Prostate gland (tissue), 2 donors: ENCODE measurements at regions not wholly inside any gene's neighbourhood (a gene's known extent, or its start where the extent isn't known, plus 50 kb on each side); places are given as distances from the start of the nearest gene placed in this dataset.

ENCODE experiments used
- CTCF ChIP-seq, 4 experiments: fragments of 200-600 bp in 2 of 4; fragments of 450-650 bp in 2 of 4; sonication (generic) in 2 of 4; IDR thresholded peaks; 1 replicate in 3 of 4; 2 replicates in 1 of 4; pipeline ENCODE4 v1.5.1; 2016 to 2019; ENCODE audit warnings: antibody characterized with exemption in 4 of 4, mild to moderate bottlenecking in 2 of 4, moderate library complexity in 2 of 4
- POLR2A ChIP-seq: fragments of 450-650 bp; IDR thresholded peaks from one replicate; pipeline ENCODE4 v1.6.1; 2016; ENCODE audit warnings: antibody characterized with exemption, mild to moderate bottlenecking
- POLR2AphosphoS5 ChIP-seq: sonication (generic); formaldehyde crosslinking; IDR thresholded peaks from one replicate; pipeline ENCODE4 v1.6.1; 2017; ENCODE audit warnings: antibody characterized with exemption

DNA sequence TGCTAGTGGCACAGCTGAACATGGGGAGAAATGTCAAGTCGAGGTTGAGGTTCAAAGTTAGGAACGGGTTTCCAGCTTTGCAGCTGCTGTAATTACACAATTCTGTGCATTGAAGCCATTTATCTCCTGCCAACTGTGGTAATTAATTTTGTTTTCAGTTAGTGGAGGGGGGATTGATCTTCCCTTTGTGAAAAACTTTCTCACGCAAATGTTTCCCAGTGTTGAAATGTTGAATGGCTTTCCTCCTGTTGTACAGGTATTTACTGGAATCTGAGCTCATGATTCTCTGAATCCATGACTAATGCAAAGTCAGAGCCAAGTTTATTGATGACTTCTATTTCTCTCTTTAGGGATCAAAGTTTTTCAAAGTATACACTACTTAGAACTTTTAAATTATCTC lies 198.4 kb upstream of the SLC35B3 start:
- TF ChIP-seq POLR2A (no peak), CTCF (IDR thresholded peaks at IDR 0.05) (no peak), POLR2AphosphoS5 (no peak)
